Caco-2 (cell line): ENCODE measurements at regions not wholly inside any gene's neighbourhood (a gene's known extent, or its start where the extent isn't known, plus 50 kb on each side); places are given as distances from the start of the nearest gene placed in this dataset.

Experiments used
- BruUV-seq: library from RNA; stranded (reverse); fragments of 400-500 nt; replicated peaks from 2 replicates; lab custom pipeline; 2021; lab: Mats Ljungman, UMichigan
- CTCF ChIA-PET: fragments of 300-600 bp; sonication (Branson Sonifier 250); formaldehyde crosslinking; loops from one replicate; lab custom pipeline; 2022; ENCODE audit warnings: antibody characterized with exemption; lab: Charles Lee
- POLR2A ChIA-PET: fragments of 300-600 bp; sonication (Branson Sonifier 250); formaldehyde crosslinking; loops from one replicate; lab custom pipeline; 2022; ENCODE audit warnings: antibody characterized with exemption; lab: Charles Lee
- DNase-seq, 2 experiments: peaks; one replicate each; pipeline versions ENCODE4 v3.0.0 to v3.0.0-alpha.2; 2020 to 2022
- H3K27me3 ChIP-seq: replicated peaks from 2 replicates; pipeline ENCODE4 v1.6.0; 2011; ENCODE audit warnings: low read length; ENCODE audit not compliant: control insufficient read depth, insufficient read depth
- H3K36me3 ChIP-seq: 2 replicates; pipeline ENCODE4 v1.5.1; 2011; ENCODE audit warnings: low read length; ENCODE audit not compliant: control insufficient read depth, insufficient read depth
- H3K4me1 ChIP-seq: fragments of 250-450 bp; sonication (Bioruptor Pico); 2 replicates; pipeline ENCODE4 v1.5.1; 2020; ENCODE audit warnings: mild to moderate bottlenecking
- H3K4me3 ChIP-seq: 2 replicates; pipeline ENCODE4 v1.5.1; 2011; ENCODE audit warnings: low read depth, mild to moderate bottlenecking, control low read depth, low read length
- H3K9me3 ChIP-seq: fragments of 250-450 bp; sonication (Bioruptor Pico); 2 replicates; pipeline ENCODE4 v1.5.1; 2020; ENCODE audit warnings: mild to moderate bottlenecking, moderate library complexity
- H3K27ac Mint-ChIP-seq: one replicate; pipeline ENCODE4 v1.8.0; 2022; ENCODE audit warnings: mixed read lengths; ENCODE audit not compliant: unreplicated experiment
- H3K27me3 Mint-ChIP-seq: one replicate; pipeline ENCODE4 v1.8.0; 2022; ENCODE audit warnings: mixed read lengths; ENCODE audit not compliant: insufficient read depth, unreplicated experiment
- H3K36me3 Mint-ChIP-seq: one replicate; pipeline ENCODE4 v1.8.0; 2022; ENCODE audit warnings: mild to moderate bottlenecking, mixed read lengths; ENCODE audit not compliant: insufficient read depth, unreplicated experiment
- H3K4me1 Mint-ChIP-seq: one replicate; pipeline ENCODE4 v1.8.0; 2022; ENCODE audit warnings: low read depth, mixed read lengths; ENCODE audit not compliant: unreplicated experiment
- H3K4me3 Mint-ChIP-seq: one replicate; pipeline ENCODE4 v1.8.0; 2022; ENCODE audit warnings: mild to moderate bottlenecking, moderate library complexity, mixed read lengths; ENCODE audit not compliant: unreplicated experiment
- H3K9me3 Mint-ChIP-seq: one replicate; pipeline ENCODE4 v1.8.0; 2022; ENCODE audit warnings: mixed read lengths; ENCODE audit not compliant: unreplicated experiment
- CTCF ChIP-seq, 2 experiments: fragments of 200-600 bp in 1 of 2; IDR thresholded peaks; 1 replicate in 1 of 2; 2 replicates in 1 of 2; pipeline versions ENCODE4 v1.5.1 to v1.8.0; 2011 to 2022; ENCODE audit warnings: antibody characterized with exemption in 1 of 2, control low read depth in 1 of 2, inconsistent platforms in 1 of 2, low read depth in 1 of 2, low read length in 1 of 2, mild to moderate bottlenecking in 1 of 2, moderate library complexity in 1 of 2; ENCODE audit not compliant: insufficient read depth in 1 of 2, severe bottlenecking in 1 of 2, unreplicated experiment in 1 of 2
- intact Hi-C: fragments of 100-400 bp; cut with micrococcal nuclease; formaldehyde crosslinking; loops from one replicate; pipeline ENCODE4 v1.10.0; 2022; ENCODE audit not compliant: unreplicated experiment

- no peak overlapping the region for H3K4me3 ChIP-seq
- ChIA-PET CTCF (no interaction called here), POLR2A (no interaction called here)
- no peaks in the 10 kb centered on the region for H3K9me3 ChIP-seq
- BruUV-seq, result no TSS peak
- H3K27me3 ChIP-seq, result no peaks in the 10 kb centered on the region
- H3K4me3 Mint-ChIP-seq, result no peak overlapping the region
- H3K36me3 ChIP-seq, result no peaks in the 10 kb centered on the region
- no peaks in the 10 kb centered on the region for H3K4me1 ChIP-seq
- no peak for DNase-seq
- H3K27me3 Mint-ChIP-seq, result no peaks in the 10 kb centered on the region
- H3K27ac Mint-ChIP-seq, result no peak overlapping the region
- no peaks in the 10 kb centered on the region for H3K4me1 Mint-ChIP-seq
- intact Hi-C loops, result loop anchor here (10.0 kb wide), 1 partner anchor 201 kb away; no protein-coding TSS in a partner anchor
- H3K36me3 Mint-ChIP-seq, result no peaks in the 10 kb centered on the region
- TF ChIP-seq CTCF (IDR thresholded peaks at IDR 0.05; ENCODE audit: insufficient read depth in 1 of 2, low read depth in 1 of 2, low read length in 1 of 2, severe bottlenecking in 1 of 2, unreplicated experiment in 1 of 2), result no peak
- no peaks in the 10 kb centered on the region for H3K9me3 Mint-ChIP-seq
These were observed 237.9 kb downstream of the EDEM1 start for GRCh38 chr3:5425371-5425770.

- POLR2A ChIA-PET, result no interaction called here
- peak; percentile 66 to 72 for TF ChIP-seq CTCF (IDR thresholded peaks at IDR 0.05; ENCODE audit: insufficient read depth in 1 of 2, low read depth in 1 of 2, low read length in 1 of 2, severe bottlenecking in 1 of 2, unreplicated experiment in 1 of 2)
- Histone ChIP-seq H3K4me1 (no peaks in the 10 kb centered on the region), H3K9me3 (no peaks in the 10 kb centered on the region), H3K4me3 (no peak overlapping the region), H3K36me3 (no peaks in the 10 kb centered on the region), H3K27me3 (no peaks in the 10 kb centered on the region)
- H3K27ac Mint-ChIP-seq, result no peak overlapping the region
- CTCF ChIA-PET, result no interaction called here
- H3K4me1 Mint-ChIP-seq, result no peaks in the 10 kb centered on the region
- no peaks in the 10 kb centered on the region for H3K27me3 Mint-ChIP-seq
- BruUV-seq, result no TSS peak
- H3K4me3 Mint-ChIP-seq, result no peak overlapping the region
- no peaks in the 10 kb centered on the region for H3K9me3 Mint-ChIP-seq
- DNase-seq, result peak; percentile 70 to 74
- no peaks in the 10 kb centered on the region for H3K36me3 Mint-ChIP-seq
- intact Hi-C loops, result loop anchor here (2.0 to 10.0 kb wide), 2 partner anchors 121 to 201 kb away; no protein-coding TSS in a partner anchor
These were observed 238.8 kb downstream of the EDEM1 start for GRCh38 chr3:5426094-5426883.

GRCh38 chr3:5427021-5427420 lies 239.5 kb downstream of the EDEM1 start:
- Histone ChIP-seq H3K9me3 (no peaks in the 10 kb centered on the region), H3K36me3 (no peaks in the 10 kb centered on the region), H3K27me3 (no peaks in the 10 kb centered on the region), H3K4me3 (no peak overlapping the region), H3K4me1 (no peaks in the 10 kb centered on the region)
- intact Hi-C loops, result loop anchor here (2.0 to 10.0 kb wide), 2 partner anchors 122 to 202 kb away; no protein-coding TSS in a partner anchor
- BruUV-seq, result no TSS peak
- H3K36me3 Mint-ChIP-seq, result no peaks in the 10 kb centered on the region
- H3K4me3 Mint-ChIP-seq, result no peak overlapping the region
- H3K4me1 Mint-ChIP-seq, result no peaks in the 10 kb centered on the region
- H3K9me3 Mint-ChIP-seq, result no peaks in the 10 kb centered on the region
- no peaks in the 10 kb centered on the region for H3K27me3 Mint-ChIP-seq
- CTCF ChIA-PET, result no interaction called here
- POLR2A ChIA-PET, result no interaction called here
- no peak overlapping the region for H3K27ac Mint-ChIP-seq
- no peak for TF ChIP-seq CTCF (IDR thresholded peaks at IDR 0.05; ENCODE audit: insufficient read depth in 1 of 2, low read depth in 1 of 2, low read length in 1 of 2, severe bottlenecking in 1 of 2, unreplicated experiment in 1 of 2)
- no peak for DNase-seq
